ENCODE measurements at regions not wholly inside any gene's neighbourhood (a gene's known extent, or its start where the extent isn't known, plus 50 kb on each side); places are given as distances from the start of the nearest gene placed in this dataset.

GRCh38 chr1:239570878-239571277 is 184.5 kb downstream of the CHRM3 start:
- TF ChIP-seq CTCF (IDR thresholded peaks at IDR 0.05; ENCODE audit: insufficient read depth, low read length, poor library complexity, severe bottlenecking) (no peak), EZH2phosphoT487 (conservative IDR thresholded peaks at IDR 0.05; ENCODE audit: low read length) (no peak)
